ENCODE measurements at regions not wholly inside any gene's neighbourhood (a gene's known extent, or its start where the extent isn't known, plus 50 kb on each side); places are given as distances from the start of the nearest gene placed in this dataset.

DNA sequence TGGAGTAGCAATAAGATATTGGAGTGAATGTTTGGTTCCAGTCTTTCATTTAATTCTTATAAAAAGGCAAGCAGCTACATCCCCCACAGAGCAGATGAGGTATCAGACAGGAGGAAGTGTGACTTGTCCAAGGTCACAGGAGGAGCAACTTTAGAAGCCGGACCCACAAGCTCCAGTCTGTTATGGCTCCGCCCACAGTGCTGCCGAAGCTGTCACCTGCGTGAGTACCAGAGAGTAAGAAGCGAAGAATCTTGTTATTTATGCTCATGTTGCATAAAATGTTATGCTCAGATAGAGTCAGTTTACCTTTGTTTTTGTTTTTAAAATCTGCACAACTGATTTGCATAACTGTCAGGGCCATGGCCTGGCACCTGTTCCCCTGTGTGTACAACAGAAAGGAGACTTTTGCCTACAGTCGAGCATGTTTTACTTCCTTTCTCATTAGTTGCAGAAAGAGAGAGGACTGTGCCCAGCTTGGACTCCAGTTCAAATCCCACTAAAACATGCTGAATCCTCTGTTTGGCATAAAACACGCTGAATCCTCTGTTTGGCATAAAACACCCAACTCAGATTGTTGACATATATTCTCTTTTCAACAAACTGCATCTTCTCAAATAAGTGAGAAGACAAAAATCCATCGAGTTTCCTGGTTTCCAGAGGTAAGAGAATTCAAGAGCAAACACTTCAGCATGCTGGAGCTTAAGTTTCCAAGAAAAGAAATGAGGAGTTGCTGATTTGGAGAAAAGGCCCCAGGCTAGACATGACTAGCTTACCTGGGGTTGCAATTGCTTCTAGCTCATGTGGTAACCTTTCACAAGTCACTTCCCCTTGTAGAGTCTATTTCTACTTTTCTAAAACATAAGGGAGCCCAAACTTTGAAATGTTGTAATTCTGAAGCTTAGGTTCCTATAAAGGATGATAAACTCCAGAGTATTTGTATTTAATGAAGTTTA lies 409.8 kb upstream of the ZMIZ1 start:
- Histone ChIP-seq H3K4ac (ENCODE audit: low read length) (no peak overlapping the region), H3K9ac (ENCODE audit: low read depth, low read length, poor library complexity) (no peak overlapping the region), H3K27me3 (ENCODE audit: control insufficient read depth in 3 of 3, insufficient read depth in 3 of 3, low read depth in 1 of 3, low read length in 3 of 3) (no peaks in the 10 kb centered on the region), H3K27ac (replicated peaks; ENCODE audit: low read length) (no peak overlapping the region), H4K91ac (ENCODE audit: low read depth, low read length, poor library complexity) (no peak overlapping the region), H3K79me1 (ENCODE audit: low read depth, low read length) (no peaks in the 10 kb centered on the region), H3K4me2 (ENCODE audit: insufficient read depth, low read length, poor library complexity, severe bottlenecking) (no peak overlapping the region), H3K4me3 (ENCODE audit: low read length in 2 of 2) (no peak overlapping the region), H3K9me3 (replicated peaks in 1 of 2; ENCODE audit: control insufficient read depth in 2 of 2, insufficient read depth in 1 of 2, low read depth in 1 of 2, low read length in 2 of 2) (peaks cover 1 to 6% of the 10 kb centered on the region in 2 donors), H3K36me3 (replicated peaks in 1 of 2; ENCODE audit: control insufficient read depth in 2 of 2, insufficient read depth in 2 of 2, low read length in 2 of 2) (no peaks in the 10 kb centered on the region), H3K4me1 (ENCODE audit: control insufficient read depth in 2 of 2, insufficient read depth in 1 of 2, low read depth in 1 of 2, low read length in 2 of 2) (peaks cover 21 to 33% of the 10 kb centered on the region in 2 donors), H2BK15ac (ENCODE audit: low read length) (no peak overlapping the region), H3K23ac (ENCODE audit: low read depth, low read length, poor library complexity) (no peak overlapping the region), H4K8ac (ENCODE audit: low read depth, low read length) (no peak overlapping the region), H2AK5ac (ENCODE audit: low read depth, low read length) (no peak overlapping the region), H2BK12ac (ENCODE audit: low read length) (no peak overlapping the region), H3K14ac (ENCODE audit: low read length) (no peak overlapping the region), H2AFZ (ENCODE audit: low read length) (no peak overlapping the region), H3K18ac (ENCODE audit: low read length) (no peak overlapping the region), H2BK120ac (ENCODE audit: low read depth, low read length) (no peak overlapping the region), H2BK5ac (ENCODE audit: low read length) (no peak overlapping the region)
- DNase-seq (ENCODE audit: low spot score) = no peak
- WGBS, 2 donors (ENCODE audit: extremely low coverage in 2 of 2, insufficient read length in 2 of 2, insufficient replicate concordance in 1 of 2) = no CpG with 5 or more reads among the region's 8 CpGs

DNA sequence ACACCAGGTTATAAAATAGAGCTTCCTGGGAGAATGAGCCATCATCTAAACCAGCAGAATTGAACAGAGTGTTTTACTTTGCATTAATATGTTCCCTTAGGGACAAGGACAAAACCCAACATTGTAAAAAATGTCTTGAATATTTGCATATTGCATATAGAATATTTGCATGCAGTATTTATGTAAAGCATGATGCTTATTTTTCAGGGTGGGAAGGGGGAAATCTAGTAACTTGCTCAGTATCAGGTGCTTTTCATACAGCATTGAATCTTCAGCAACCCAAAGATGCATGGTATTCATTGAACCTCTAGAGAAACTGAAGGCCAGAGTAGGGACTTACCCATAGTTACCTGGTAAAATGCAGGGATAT lies 409.2 kb upstream of the ZMIZ1 start:
- no peak overlapping the region for H3K4me2 ChIP-seq (ENCODE audit: insufficient read depth, low read length, poor library complexity, severe bottlenecking)
- H2BK15ac ChIP-seq (ENCODE audit: low read length) = no peak overlapping the region
- no peak overlapping the region for H2AFZ ChIP-seq (ENCODE audit: low read length)
- no peaks in the 10 kb centered on the region for H3K27me3 ChIP-seq (ENCODE audit: control insufficient read depth in 3 of 3, insufficient read depth in 3 of 3, low read depth in 1 of 3, low read length in 3 of 3)
- peaks cover 0 to 10% of the 10 kb centered on the region in 2 donors for H3K9me3 ChIP-seq (replicated peaks in 1 of 2; ENCODE audit: control insufficient read depth in 2 of 2, insufficient read depth in 1 of 2, low read depth in 1 of 2, low read length in 2 of 2)
- no peak overlapping the region for H4K91ac ChIP-seq (ENCODE audit: low read depth, low read length, poor library complexity)
- H3K79me1 ChIP-seq (ENCODE audit: low read depth, low read length) = no peaks in the 10 kb centered on the region
- H3K27ac ChIP-seq (replicated peaks; ENCODE audit: low read length) = no peak overlapping the region
- no peak overlapping the region for H2BK12ac ChIP-seq (ENCODE audit: low read length)
- H2BK5ac ChIP-seq (ENCODE audit: low read length) = no peak overlapping the region
- DNase-seq (ENCODE audit: low spot score) = no peak
- no peak overlapping the region for H3K9ac ChIP-seq (ENCODE audit: low read depth, low read length, poor library complexity)
- H3K23ac ChIP-seq (ENCODE audit: low read depth, low read length, poor library complexity) = no peak overlapping the region
- no peak overlapping the region for H3K4me3 ChIP-seq (ENCODE audit: low read length in 2 of 2)
- H2AK5ac ChIP-seq (ENCODE audit: low read depth, low read length) = no peak overlapping the region
- H3K36me3 ChIP-seq (replicated peaks in 1 of 2; ENCODE audit: control insufficient read depth in 2 of 2, insufficient read depth in 2 of 2, low read length in 2 of 2) = no peaks in the 10 kb centered on the region
- no peak overlapping the region for H2BK120ac ChIP-seq (ENCODE audit: low read depth, low read length)
- H3K14ac ChIP-seq (ENCODE audit: low read length) = no peak overlapping the region
- H4K8ac ChIP-seq (ENCODE audit: low read depth, low read length) = no peak overlapping the region
- no peak overlapping the region for H3K18ac ChIP-seq (ENCODE audit: low read length)
- H3K4me1 ChIP-seq (ENCODE audit: control insufficient read depth in 2 of 2, insufficient read depth in 1 of 2, low read depth in 1 of 2, low read length in 2 of 2) = peaks cover 21 to 33% of the 10 kb centered on the region in 2 donors
- no peak overlapping the region for H3K4ac ChIP-seq (ENCODE audit: low read length)

DNA sequence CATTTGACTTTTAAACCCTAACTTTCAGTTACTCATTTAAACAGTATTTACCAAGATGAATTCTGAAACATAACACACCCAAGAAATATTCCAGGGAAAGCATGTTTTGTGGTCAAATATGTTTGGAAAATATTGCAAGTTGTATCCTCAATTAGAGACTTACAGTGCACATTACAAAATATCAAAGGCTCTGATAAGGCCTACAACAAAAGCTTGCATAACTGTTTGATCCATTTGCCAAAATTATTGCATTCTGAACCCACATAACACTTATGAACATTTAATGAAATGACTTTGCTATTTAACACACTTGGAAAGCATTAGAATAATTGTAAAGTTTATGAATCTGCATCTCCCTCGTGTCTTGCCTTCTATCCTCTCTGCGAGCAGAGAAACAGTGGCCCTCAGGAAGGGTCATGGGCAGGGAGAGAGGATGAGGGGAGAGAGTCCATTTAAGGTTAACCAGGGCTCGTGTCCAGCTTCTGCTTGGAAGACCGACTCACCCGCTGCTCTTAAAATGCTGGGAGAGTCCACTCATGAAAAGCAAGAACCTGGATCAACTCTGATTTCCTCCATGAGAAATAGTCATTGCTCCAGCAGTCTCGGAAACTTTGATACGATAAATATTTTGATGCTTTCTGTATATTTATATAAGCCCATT lies 408.2 kb upstream of the ZMIZ1 start:
- H3K23ac ChIP-seq (ENCODE audit: low read depth, low read length, poor library complexity) = no peak overlapping the region
- no peak for DNase-seq (ENCODE audit: low spot score)
- no peak overlapping the region for H4K91ac ChIP-seq (ENCODE audit: low read depth, low read length, poor library complexity)
- no peak overlapping the region for H2BK5ac ChIP-seq (ENCODE audit: low read length)
- no peak overlapping the region for H2AFZ ChIP-seq (ENCODE audit: low read length)
- no peak overlapping the region for H3K4me3 ChIP-seq (ENCODE audit: low read length in 2 of 2)
- H3K9ac ChIP-seq (ENCODE audit: low read depth, low read length, poor library complexity) = no peak overlapping the region
- no peaks in the 10 kb centered on the region for H3K36me3 ChIP-seq (replicated peaks in 1 of 2; ENCODE audit: control insufficient read depth in 2 of 2, insufficient read depth in 2 of 2, low read length in 2 of 2)
- no peaks in the 10 kb centered on the region for H3K79me1 ChIP-seq (ENCODE audit: low read depth, low read length)
- no peak overlapping the region for H3K27ac ChIP-seq (replicated peaks; ENCODE audit: low read length)
- no peak overlapping the region for H3K14ac ChIP-seq (ENCODE audit: low read length)
- H3K18ac ChIP-seq (ENCODE audit: low read length) = no peak overlapping the region
- no CpG with 5 or more reads among the region's 7 CpGs for WGBS, 2 donors (ENCODE audit: extremely low coverage in 2 of 2, insufficient read length in 2 of 2, insufficient replicate concordance in 1 of 2)
- H3K27me3 ChIP-seq (ENCODE audit: control insufficient read depth in 3 of 3, insufficient read depth in 3 of 3, low read depth in 1 of 3, low read length in 3 of 3) = no peaks in the 10 kb centered on the region
- H3K9me3 ChIP-seq (replicated peaks in 1 of 2; ENCODE audit: control insufficient read depth in 2 of 2, insufficient read depth in 1 of 2, low read depth in 1 of 2, low read length in 2 of 2) = peaks cover 0 to 17% of the 10 kb centered on the region in 2 donors
- no peak overlapping the region for H3K4me2 ChIP-seq (ENCODE audit: insufficient read depth, low read length, poor library complexity, severe bottlenecking)
- no peak overlapping the region for H4K8ac ChIP-seq (ENCODE audit: low read depth, low read length)
- no peak overlapping the region for H2AK5ac ChIP-seq (ENCODE audit: low read depth, low read length)
- no peak overlapping the region for H2BK120ac ChIP-seq (ENCODE audit: low read depth, low read length)
- H3K4me1 ChIP-seq (ENCODE audit: control insufficient read depth in 2 of 2, insufficient read depth in 1 of 2, low read depth in 1 of 2, low read length in 2 of 2) = peaks cover 17 to 26% of the 10 kb centered on the region in 2 donors
- H2BK15ac ChIP-seq (ENCODE audit: low read length) = no peak overlapping the region
- no peak overlapping the region for H3K4ac ChIP-seq (ENCODE audit: low read length)
- H2BK12ac ChIP-seq (ENCODE audit: low read length) = no peak overlapping the region

DNA sequence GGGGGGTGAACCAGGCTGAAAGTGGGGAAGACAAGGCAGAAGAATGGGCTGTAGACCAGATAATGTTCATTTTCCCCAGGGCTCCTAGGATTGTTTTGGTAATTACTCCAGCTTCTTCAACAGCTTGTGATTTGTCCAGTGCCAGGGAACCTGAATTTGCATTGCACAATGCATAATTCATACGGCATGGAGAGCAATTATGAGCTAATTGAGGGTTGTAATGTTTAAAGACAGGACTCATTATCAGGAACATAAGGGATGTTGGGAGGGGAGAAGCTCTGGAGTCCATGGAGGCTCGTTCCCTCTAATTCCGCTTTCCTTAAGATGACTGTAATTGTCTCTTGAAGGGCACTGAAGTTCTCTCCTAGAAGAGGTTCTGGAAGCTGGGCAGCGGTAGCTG lies 405.0 kb upstream of the ZMIZ1 start:
- no CpG with 5 or more reads among the region's 4 CpGs for WGBS, 2 donors (ENCODE audit: extremely low coverage in 2 of 2, insufficient read length in 2 of 2, insufficient replicate concordance in 1 of 2)
- Histone ChIP-seq H2BK120ac (ENCODE audit: low read depth, low read length) (no peak overlapping the region), H3K9me3 (replicated peaks in 1 of 2; ENCODE audit: control insufficient read depth in 2 of 2, insufficient read depth in 1 of 2, low read depth in 1 of 2, low read length in 2 of 2) (peaks cover 0 to 17% of the 10 kb centered on the region in 2 donors), H3K27ac (replicated peaks; ENCODE audit: low read length) (no peak overlapping the region), H2BK12ac (ENCODE audit: low read length) (no peak overlapping the region), H2BK15ac (ENCODE audit: low read length) (no peak overlapping the region), H3K4me1 (ENCODE audit: control insufficient read depth in 2 of 2, insufficient read depth in 1 of 2, low read depth in 1 of 2, low read length in 2 of 2) (peaks cover 3 to 4% of the 10 kb centered on the region in 2 donors), H3K9ac (ENCODE audit: low read depth, low read length, poor library complexity) (no peak overlapping the region), H3K18ac (ENCODE audit: low read length) (no peak overlapping the region), H2AFZ (ENCODE audit: low read length) (no peak overlapping the region), H3K4me2 (ENCODE audit: insufficient read depth, low read length, poor library complexity, severe bottlenecking) (no peak overlapping the region), H2BK5ac (ENCODE audit: low read length) (no peak overlapping the region), H2AK5ac (ENCODE audit: low read depth, low read length) (no peak overlapping the region), H3K36me3 (replicated peaks in 1 of 2; ENCODE audit: control insufficient read depth in 2 of 2, insufficient read depth in 2 of 2, low read length in 2 of 2) (no peaks in the 10 kb centered on the region), H3K79me1 (ENCODE audit: low read depth, low read length) (no peaks in the 10 kb centered on the region), H4K91ac (ENCODE audit: low read depth, low read length, poor library complexity) (no peak overlapping the region), H3K14ac (ENCODE audit: low read length) (no peak overlapping the region), H3K4me3 (ENCODE audit: low read length in 2 of 2) (no peak overlapping the region), H3K27me3 (ENCODE audit: control insufficient read depth in 3 of 3, insufficient read depth in 3 of 3, low read depth in 1 of 3, low read length in 3 of 3) (no peaks in the 10 kb centered on the region), H4K8ac (ENCODE audit: low read depth, low read length) (no peak overlapping the region), H3K4ac (ENCODE audit: low read length) (no peak overlapping the region), H3K23ac (ENCODE audit: low read depth, low read length, poor library complexity) (no peak overlapping the region)
- DNase-seq (ENCODE audit: low spot score) = no peak

Data from neuronal stem cell (in vitro differentiated cells).